SK-N-SH (cell line): ENCODE measurements at regions not wholly inside any gene's neighbourhood (a gene's known extent, or its start where the extent isn't known, plus 50 kb on each side); places are given as distances from the start of the nearest gene placed in this dataset.

Source experiments
- CTCF ChIA-PET: fragments of 300-600, 350-600 bp; formaldehyde crosslinking; extraction: SDS; loops from one replicate; lab custom pipeline; 2021; lab: Yijun Ruan, JAX
- POLR2A ChIA-PET: fragments of 350-600 bp; sonication (Branson Sonifier 250); formaldehyde crosslinking; extraction: SDS; loops from one replicate; lab custom pipeline; 2020; ENCODE audit warnings: antibody characterized with exemption, inconsistent platforms; lab: Yijun Ruan, JAX
- DNase-seq: peaks from one replicate; pipeline ENCODE4 v3.0.0; 2012
- H2AFZ ChIP-seq: fragments of 200-600 bp; sonication (generic); 2 replicates; pipeline ENCODE4 v1.8.1; 2016; ENCODE audit warnings: antibody characterized with exemption, mild to moderate bottlenecking, low read depth
- H3F3A ChIP-seq: fragments of 200-600 bp; sonication (generic); replicated peaks from 2 replicates; pipeline ENCODE3; 2016; ENCODE audit warnings: antibody characterized with exemption, mild to moderate bottlenecking; ENCODE audit not compliant: insufficient read depth
- H3K27ac ChIP-seq, 2 experiments: fragments of 200-500 bp in 1 of 2; fragments of 200-600 bp in 1 of 2; sonication (Bioruptor generic) in 1 of 2; sonication (generic), shearing (Covaris generic) in 1 of 2; 2 replicates each; pipeline versions ENCODE4 v1.5.1 to v1.6.1; 2014 to 2016; ENCODE audit warnings: low read depth in 2 of 2, inconsistent platforms in 1 of 2, low read length in 1 of 2, mild to moderate bottlenecking in 1 of 2, mixed read lengths in 1 of 2
- H3K27me3 ChIP-seq: fragments of 200-600 bp; sonication (generic), shearing (Covaris generic); 2 replicates; pipeline ENCODE4 v1.6.1; 2016; ENCODE audit warnings: mixed run types; ENCODE audit not compliant: insufficient read depth
- H3K36me3 ChIP-seq, 2 experiments: fragments of 200-500 bp in 1 of 2; fragments of 200-600 bp in 1 of 2; sonication (Bioruptor generic) in 1 of 2; sonication (generic) in 1 of 2; replicated peaks in 1 of 2; 2 replicates each; pipeline versions ENCODE3 to v1.5.1; 2014 to 2016; ENCODE audit warnings: low read length in 1 of 2, mild to moderate bottlenecking in 1 of 2; ENCODE audit not compliant: insufficient read depth in 2 of 2, control insufficient read depth in 1 of 2
- H3K4me1 ChIP-seq, 2 experiments: fragments of 200-500 bp in 1 of 2; fragments of 200-600 bp in 1 of 2; sonication (Bioruptor generic) in 1 of 2; sonication (generic), shearing (Covaris generic) in 1 of 2; 2 replicates each; pipeline versions ENCODE4 v1.5.1 to v1.6.1; 2014 to 2016; ENCODE audit warnings: low read depth in 1 of 2, low read length in 1 of 2, mixed run types in 1 of 2; ENCODE audit not compliant: insufficient read depth in 2 of 2, control insufficient read depth in 1 of 2
- H3K4me2 ChIP-seq: fragments of 200-600 bp; sonication (generic), shearing (Covaris generic); 2 replicates; pipeline ENCODE4 v1.6.1; 2017; ENCODE audit warnings: mixed run types
- H3K4me3 ChIP-seq, 2 experiments: fragments of 200-500 bp in 1 of 2; fragments of 200-600 bp in 1 of 2; sonication (Bioruptor generic) in 1 of 2; sonication (generic), shearing (Covaris generic) in 1 of 2; 2 replicates each; pipeline versions ENCODE4 v1.5.1 to v1.8.1; 2014 to 2016; ENCODE audit warnings: low read depth in 2 of 2, inconsistent platforms in 1 of 2, low read length in 1 of 2, mild to moderate bottlenecking in 1 of 2, mixed read lengths in 1 of 2, moderate library complexity in 1 of 2
- H3K79me2 ChIP-seq: fragments of 200-600 bp; sonication (generic); 2 replicates; pipeline ENCODE4 v1.8.1; 2017; ENCODE audit warnings: mild to moderate bottlenecking; ENCODE audit not compliant: insufficient read depth
- H3K9ac ChIP-seq: fragments of 200-600 bp; sonication (generic); 2 replicates; pipeline ENCODE4 v1.6.1; 2017; ENCODE audit warnings: mixed run types
- H3K9me2 ChIP-seq: fragments of 200-600 bp; sonication (generic); 2 replicates; pipeline ENCODE4 v1.6.1; 2017; ENCODE audit warnings: mixed run types
- H3K9me3 ChIP-seq: fragments of 200-600 bp; sonication (generic); 2 replicates; pipeline ENCODE4 v1.6.1; 2017; ENCODE audit warnings: mixed run types, mild to moderate bottlenecking, moderate library complexity
- H4K20me1 ChIP-seq: fragments of 200-600 bp; sonication (generic); 2 replicates; pipeline ENCODE4 v1.6.1; 2017; ENCODE audit warnings: mild to moderate bottlenecking, mixed run types; ENCODE audit not compliant: insufficient read depth
- CTCF ChIP-seq: fragments of 200-600 bp; sonication (generic); IDR thresholded peaks from 2 replicates; pipeline ENCODE4 v1.6.1; 2017; ENCODE audit warnings: antibody characterized with exemption, mild to moderate bottlenecking, moderate library complexity
- EP300 ChIP-seq, 2 experiments: IDR thresholded peaks; 2 replicates each; pipeline versions ENCODE4 v1.4.0 to v1.6.1; 2012; ENCODE audit warnings: borderline replicate concordance in 1 of 2, low read depth in 1 of 2, low read length in 1 of 2
- EZH2phosphoT487 ChIP-seq: fragments of 200-600 bp; sonication (generic); IDR thresholded peaks from 2 replicates; pipeline ENCODE4 v1.6.1; 2017; ENCODE audit warnings: low read depth, mixed run types, mild to moderate bottlenecking, antibody characterized with exemption, moderate library complexity, borderline replicate concordance
- FOSL2 ChIP-seq: IDR thresholded peaks from 2 replicates; pipeline ENCODE4 v1.4.0; 2012; ENCODE audit warnings: low read depth, mild to moderate bottlenecking, moderate library complexity, borderline replicate concordance
- MAX ChIP-seq: IDR thresholded peaks from 2 replicates; pipeline ENCODE4 v1.4.0; 2012; ENCODE audit warnings: low read depth
- MEF2A ChIP-seq: IDR thresholded peaks from 2 replicates; pipeline ENCODE4 v1.4.0; 2012; ENCODE audit warnings: low read depth, borderline replicate concordance
- NFIC ChIP-seq: IDR thresholded peaks from 2 replicates; pipeline ENCODE4 v1.4.0; 2012; ENCODE audit warnings: borderline replicate concordance
- PBX3 ChIP-seq: IDR thresholded peaks from 2 replicates; pipeline ENCODE4; 2012
- RCOR1 ChIP-seq: fragments of 150-350 bp; IDR thresholded peaks from 2 replicates; pipeline ENCODE4 v1.6.1; 2017; ENCODE audit warnings: antibody characterized with exemption, low read length
- REST ChIP-seq: IDR thresholded peaks from 2 replicates; pipeline ENCODE4 v1.6.1; 2012; ENCODE audit warnings: mild to moderate bottlenecking, low read depth, low read length, moderate library complexity
- RFX5 ChIP-seq: IDR thresholded peaks from 2 replicates; pipeline ENCODE4 v1.6.1; 2012; ENCODE audit warnings: mild to moderate bottlenecking, improper control_type of control experiment, low read length
- SIN3A ChIP-seq: IDR thresholded peaks from 2 replicates; pipeline ENCODE4 v1.6.1; 2012; ENCODE audit warnings: low read depth, mild to moderate bottlenecking, low read length, moderate library complexity, borderline replicate concordance
- TEAD4 ChIP-seq: IDR thresholded peaks from 2 replicates; pipeline ENCODE4 v1.4.0; 2012; ENCODE audit warnings: mild to moderate bottlenecking, borderline replicate concordance; ENCODE audit not compliant: insufficient read depth
- WGBS: methylation state at CpG from one replicate; pipeline ENCODE4 v1.1.6; 2017; ENCODE audit warnings: low lambda C conversion rate; 5-methylcytosine and 5-hydroxymethylcytosine counted together

- TF ChIP-seq CTCF (no peak), PBX3 (no peak), MEF2A (no peak), EZH2phosphoT487 (no peak), TEAD4 (no peak), MAX (no peak), RFX5 (no peak), REST (no peak), RCOR1 (no peak), NFIC (no peak), FOSL2 (no peak), SIN3A (no peak), EP300 (IDR thresholded peaks at IDR 0.05; ENCODE audit: borderline replicate concordance in 1 of 2, low read depth in 1 of 2, low read length in 1 of 2) (no peak)
- CTCF ChIA-PET = no interaction called here
- no peak overlapping the region for H3K4me3 ChIP-seq
These were observed 209.0 kb downstream of the ARRDC4 start for GRCh38 chr15:98169551-98169950.

More at GRCh38 chr15:98169551-98169950, 209.0 kb downstream of the ARRDC4 start:
- Histone ChIP-seq H3K27me3 (peaks cover 8% of the 10 kb centered on the region), H2AFZ (no peak overlapping the region), H3F3A (no peaks in the 10 kb centered on the region), H3K4me2 (no peak overlapping the region), H3K9me2 (no peaks in the 10 kb centered on the region), H3K9ac (no peak overlapping the region), H3K36me3 (no peaks in the 10 kb centered on the region), H3K79me2 (no peaks in the 10 kb centered on the region), H3K27ac (no peak overlapping the region), H4K20me1 (no peaks in the 10 kb centered on the region), H3K4me1 (no peaks in the 10 kb centered on the region), H3K9me3 (no peaks in the 10 kb centered on the region)
- no peak for DNase-seq
- POLR2A ChIA-PET = no interaction called here
- WGBS = 24% methylated on average over 9 of the region's 9 CpGs
